GM18507 (cell line): ENCODE measurements at regions not wholly inside any gene's neighbourhood (a gene's known extent, or its start where the extent isn't known, plus 50 kb on each side); places are given as distances from the start of the nearest gene placed in this dataset.

Source experiments
- DNase-seq: peaks from one replicate; pipeline ENCODE4 v3.0.0; 2011; ENCODE audit warnings: low read depth; ENCODE audit not compliant: insufficient read length; ENCODE audit errors: extremely low spot score
- FAIRE-seq: peaks from 2 replicates; lab custom pipeline; 2011; peaks lifted over from hg19 to GRCh38; lab: Jason Lieb, UNC

- FAIRE-seq, result no peak
- no peak for DNase-seq
These were observed 145.6 kb upstream of the NCK2 start for GRCh38 chr2:105598829-105599698.

DNA sequence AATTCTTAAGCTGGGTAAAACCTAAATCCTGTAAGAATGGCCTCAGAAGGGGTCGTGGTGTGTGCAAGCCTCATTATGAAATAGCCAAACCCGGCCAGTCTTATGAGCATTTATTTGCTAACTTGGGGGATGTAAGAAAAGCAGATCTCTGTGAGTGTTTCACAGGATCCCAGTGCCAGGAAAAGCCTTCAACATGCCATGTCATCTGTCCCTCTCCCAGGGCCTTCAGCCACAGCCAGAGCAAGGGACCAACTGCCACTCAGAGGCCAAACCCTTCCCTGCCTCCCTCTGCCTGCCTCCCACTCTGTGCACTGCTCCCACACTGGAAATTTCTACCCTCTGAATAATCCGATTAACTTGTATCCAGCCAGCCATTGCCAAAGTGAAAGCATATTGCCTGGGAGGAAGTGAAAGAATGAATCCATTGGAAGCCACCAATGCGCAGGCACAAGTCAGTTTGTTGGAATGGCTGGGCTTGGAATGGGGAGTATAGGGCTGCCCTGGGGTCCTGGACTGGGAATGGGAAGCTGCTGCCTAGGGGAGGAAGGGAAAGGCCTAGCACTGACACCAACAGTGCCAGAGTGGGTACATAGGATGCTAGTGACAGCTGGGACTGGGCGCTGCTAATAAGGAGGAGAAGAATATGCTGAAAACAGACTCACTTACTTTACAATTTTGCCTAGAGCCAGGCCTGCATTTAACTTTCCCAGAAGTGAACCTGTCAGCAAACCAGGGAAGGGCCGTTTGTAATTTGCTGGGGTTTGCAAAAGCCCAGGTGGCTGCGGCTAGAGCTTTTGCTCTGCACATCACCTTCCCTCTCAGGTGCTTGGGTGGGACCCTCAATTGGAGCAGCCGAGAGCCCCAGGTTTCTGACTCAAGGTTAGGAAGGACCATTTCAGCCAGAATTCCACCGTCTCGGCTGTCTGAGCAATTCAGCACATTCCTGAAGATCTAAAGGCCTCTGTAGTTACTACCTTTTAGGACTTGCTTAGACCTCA lies 146.6 kb upstream of the NCK2 start:
- DNase-seq (no peak), FAIRE-seq (no peak)

GRCh38 chr2:105597011-105597805 lies 147.5 kb upstream of the NCK2 start:
- FAIRE-seq (no peak), DNase-seq (no peak)

DNA sequence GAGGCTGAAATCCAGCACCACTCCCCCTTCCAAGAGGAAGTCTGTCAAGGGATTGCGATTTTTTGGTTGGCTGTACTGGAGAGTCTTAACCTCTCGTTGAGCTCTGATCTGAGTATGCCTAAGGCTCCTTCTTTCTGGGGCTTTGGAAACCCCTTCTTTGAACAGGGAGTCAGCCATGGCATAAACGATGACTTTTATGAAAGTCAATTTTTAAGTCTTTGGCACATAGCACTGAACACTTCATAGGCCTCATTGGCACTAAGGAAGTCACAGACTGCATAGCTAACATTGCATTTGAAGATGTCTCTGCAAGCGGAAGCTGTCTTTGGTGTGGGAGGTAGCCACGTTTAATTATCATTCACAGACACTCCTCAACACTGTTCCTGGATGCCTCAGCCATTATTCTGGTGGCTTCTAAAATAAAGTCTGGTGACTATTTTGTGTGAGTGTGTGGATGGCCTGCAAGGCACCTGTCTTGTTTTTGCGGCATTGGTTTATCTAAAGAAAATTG lies 148.2 kb upstream of the NCK2 start:
- FAIRE-seq (no peak), DNase-seq (no peak)

DNA sequence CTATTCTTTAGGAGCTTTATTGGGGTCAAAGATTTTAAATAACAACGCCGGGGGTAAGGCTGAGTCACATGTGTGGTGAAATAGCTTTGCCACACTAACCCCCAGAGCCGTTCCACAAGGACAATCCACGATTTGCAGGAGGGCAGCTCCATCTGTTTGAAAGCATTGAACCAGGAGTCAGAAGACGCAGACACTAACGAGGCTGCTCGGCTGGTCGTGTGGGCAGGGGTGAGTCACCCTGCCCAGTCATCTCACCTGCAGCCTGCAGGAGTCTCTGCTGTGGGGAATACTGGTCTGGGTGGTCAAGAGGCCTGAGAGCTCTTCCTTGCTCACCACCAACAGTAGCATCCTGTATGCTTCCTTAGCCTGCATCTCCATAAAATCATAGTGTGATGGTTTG lies 149.2 kb upstream of the NCK2 start:
- FAIRE-seq (no peak), DNase-seq (no peak)

- FAIRE-seq (no peak), DNase-seq (no peak)
These were observed 151.3 kb upstream of the NCK2 start for GRCh38 chr2:105593221-105593967.

- DNase-seq, result no peak
- no peak for FAIRE-seq
These were observed 152.4 kb upstream of the NCK2 start for GRCh38 chr2:105592288-105592687.

DNA sequence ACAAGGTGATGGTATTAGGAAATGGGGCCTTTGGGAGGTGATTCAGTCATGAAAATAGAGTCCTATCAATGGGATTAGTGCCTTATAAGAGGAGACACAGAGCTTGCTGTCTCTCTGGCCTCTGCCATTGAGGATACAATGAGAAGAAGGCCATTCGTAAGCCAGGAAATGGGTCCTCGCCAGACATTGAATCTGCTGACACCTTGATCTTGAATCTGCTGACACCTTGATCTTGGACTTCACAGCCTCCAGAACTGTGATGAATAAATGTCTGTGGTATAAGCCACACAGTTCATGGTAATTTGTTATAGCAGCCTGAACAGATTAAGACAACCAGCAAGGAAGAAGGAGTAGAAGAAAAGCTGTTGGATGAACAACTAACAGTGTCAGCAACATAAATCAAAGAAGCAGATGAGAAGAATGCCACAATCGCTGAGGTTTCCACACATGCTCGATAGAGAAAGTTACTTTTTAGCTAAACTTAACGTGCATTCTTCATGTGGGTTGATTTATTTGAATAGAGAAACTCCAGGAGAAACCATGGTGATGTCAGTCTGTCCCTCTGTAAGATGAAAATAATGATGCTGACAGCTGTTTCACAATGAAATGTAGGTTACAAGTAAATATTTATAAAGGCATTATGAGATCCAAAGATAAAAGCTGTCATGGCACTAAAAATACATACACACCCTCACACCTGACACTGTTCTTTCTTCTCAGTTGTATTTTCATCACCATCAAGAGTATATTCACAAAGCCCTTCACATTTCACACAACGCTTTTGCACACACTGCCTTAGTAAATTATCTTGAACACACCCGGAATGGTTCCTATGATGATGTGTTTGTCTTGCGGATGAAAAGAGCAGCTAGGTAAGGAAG lies 153.7 kb upstream of the NCK2 start:
- FAIRE-seq, result no peak

DNA sequence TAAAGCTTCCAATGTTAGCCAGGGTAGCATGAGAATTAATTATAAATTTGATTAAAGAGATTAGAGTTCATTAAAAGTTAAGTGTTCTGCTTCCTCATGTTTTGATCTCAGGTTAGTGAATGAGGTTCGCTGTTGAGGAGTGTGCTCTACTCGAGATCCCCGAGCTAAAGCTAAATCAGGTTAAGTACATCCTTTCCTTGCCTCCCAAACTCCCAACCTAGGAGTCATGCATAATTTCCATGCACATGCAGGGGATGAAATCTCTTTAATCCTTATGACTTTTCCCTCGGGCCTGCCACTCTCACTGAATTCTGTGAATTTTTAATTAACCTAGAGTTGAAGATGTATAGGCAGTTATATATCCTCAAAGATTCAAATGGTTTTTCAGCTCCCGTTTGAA lies 156.1 kb upstream of the NCK2 start:
- DNase-seq (no peak), FAIRE-seq (no peak)

More for the DNA sequence above, 153.7 kb upstream of the NCK2 start:
- no peak for DNase-seq

DNA sequence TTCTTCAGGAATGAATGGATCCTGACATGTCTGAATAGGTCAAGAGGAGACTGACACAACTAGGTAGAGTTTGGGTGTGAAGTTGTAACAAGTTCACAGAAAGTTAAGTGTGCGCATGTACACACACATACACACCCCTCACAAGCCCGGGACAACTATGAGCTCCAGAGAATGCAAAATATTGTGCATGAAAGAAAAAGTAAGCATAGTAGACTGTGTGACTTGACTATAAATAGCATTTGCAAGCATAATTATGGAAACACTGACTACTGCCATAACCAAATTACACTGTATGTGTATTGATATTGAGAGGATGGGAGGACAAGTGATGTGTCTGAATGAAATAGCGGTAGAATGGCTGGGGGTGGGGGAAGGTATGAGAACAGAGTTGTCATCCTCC lies 157.1 kb upstream of the NCK2 start:
- no peak for FAIRE-seq
- DNase-seq, result no peak

DNA sequence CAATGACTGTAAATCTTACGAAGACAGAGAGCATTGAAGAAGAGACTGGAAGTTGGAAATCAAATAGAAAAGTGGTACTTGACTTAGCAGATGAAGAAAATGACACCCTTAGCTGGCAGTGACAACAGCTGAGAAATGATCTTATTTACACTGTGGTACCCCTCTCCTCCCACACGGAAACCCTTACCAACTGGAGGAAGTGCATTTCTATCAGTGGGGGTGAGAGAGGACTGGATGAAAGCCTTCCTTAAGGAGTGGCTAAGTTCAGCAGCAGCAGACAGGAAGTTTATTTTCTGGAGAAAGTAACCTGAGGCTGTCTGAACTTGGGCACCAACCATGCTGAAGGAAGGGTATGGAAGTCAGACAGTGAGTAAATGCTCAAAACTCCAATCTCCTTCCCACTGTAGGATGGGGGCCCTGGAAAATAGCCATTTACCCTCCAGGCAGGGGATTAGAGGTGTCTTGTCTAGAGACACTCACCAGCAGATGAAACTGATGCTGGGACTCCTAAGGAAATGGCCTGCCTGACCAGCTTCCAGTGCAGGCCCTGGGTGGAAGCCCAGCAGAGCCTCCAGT lies 160.2 kb upstream of the NCK2 start:
- no peak for DNase-seq
- FAIRE-seq, result no peak

DNA sequence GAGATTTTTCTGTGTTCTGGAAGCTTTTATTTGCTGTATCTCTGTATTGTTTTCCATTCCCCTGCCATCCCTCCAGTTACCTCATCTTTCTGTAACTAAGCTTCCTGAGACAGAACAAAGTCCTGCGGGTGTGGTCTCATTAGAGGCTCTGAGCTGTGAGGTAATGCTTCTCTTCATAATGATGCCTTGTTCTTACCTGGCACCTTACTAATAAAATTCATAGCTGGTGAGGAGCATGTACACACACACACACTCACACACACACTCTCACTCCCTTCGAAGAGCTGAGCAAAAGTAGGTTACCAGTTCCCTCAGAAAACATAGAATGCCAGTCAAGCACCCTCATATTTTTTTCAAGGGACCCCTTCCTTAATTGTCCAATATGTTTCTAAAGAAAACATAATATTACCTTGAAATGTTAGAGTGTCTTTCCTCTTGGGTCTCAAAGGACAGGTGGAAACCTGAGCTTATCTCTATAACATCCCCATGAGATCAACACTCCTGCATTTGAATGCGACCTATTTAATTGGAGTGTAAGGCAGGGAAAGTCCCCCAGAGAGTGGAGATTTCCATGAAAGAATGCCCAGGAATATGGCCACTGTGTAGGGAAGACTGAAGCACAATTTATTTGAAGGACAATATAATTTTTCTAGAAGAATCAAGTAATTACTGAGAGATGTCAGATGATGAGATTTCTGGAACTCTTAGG lies 161.6 kb upstream of the NCK2 start:
- no peak for FAIRE-seq

DNA sequence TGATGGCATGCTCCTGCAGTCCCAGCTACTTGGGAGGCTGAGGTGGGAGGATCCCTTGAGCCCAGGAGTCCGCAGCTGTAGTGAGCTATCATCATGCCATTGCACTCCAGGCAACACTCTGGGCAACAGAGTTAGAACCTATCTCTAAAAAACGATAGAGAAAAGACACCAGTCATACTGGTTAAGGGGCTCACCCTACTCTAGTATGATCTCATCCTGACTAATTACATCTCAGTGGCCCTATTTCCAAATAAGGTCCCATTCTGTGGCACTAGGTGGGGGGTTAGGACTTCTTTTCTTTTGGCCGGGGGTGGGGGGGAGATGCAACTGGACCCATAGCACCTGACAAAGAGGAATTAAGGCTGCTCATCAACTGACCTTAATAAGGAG lies 163.2 kb upstream of the NCK2 start:
- FAIRE-seq, result no peak
- no peak for DNase-seq

More for the DNA sequence above, 161.6 kb upstream of the NCK2 start:
- no peak for DNase-seq

- FAIRE-seq, result no peak
- no peak for DNase-seq
These were observed 163.7 kb upstream of the NCK2 start for GRCh38 chr2:105580870-105581554.

- DNase-seq, result no peak
- no peak for FAIRE-seq
These were observed 164.5 kb upstream of the NCK2 start for GRCh38 chr2:105580216-105580615.

DNA sequence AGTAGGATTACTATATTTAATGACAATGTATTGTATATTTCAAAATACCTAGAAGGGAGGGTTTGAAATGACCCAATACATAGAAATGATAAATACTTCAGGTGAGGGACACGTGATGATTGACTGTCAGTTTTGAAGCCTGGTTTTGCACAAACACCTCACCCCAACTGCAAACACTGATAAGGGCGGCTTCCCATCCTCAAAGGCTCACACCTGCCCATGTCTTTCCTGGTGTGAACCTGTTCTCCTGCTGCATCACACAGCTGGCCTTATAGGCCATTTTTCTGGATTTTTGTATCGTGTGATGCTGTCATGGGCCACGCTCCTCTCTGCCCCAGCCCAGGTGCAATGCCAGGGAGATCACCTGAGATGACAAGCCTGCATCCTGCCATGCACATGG lies 166.5 kb upstream of the NCK2 start:
- no peak for DNase-seq
- no peak for FAIRE-seq
